Kidney tubule cell (primary cell): ENCODE measurements at regions not wholly inside any gene's neighbourhood (a gene's known extent, or its start where the extent isn't known, plus 50 kb on each side); places are given as distances from the start of the nearest gene placed in this dataset.
A peak's percentile ranks its signal among the peaks of the same experiment; 100 is the strongest.

ENCODE experiments used
- DNase-seq: peaks from one replicate; pipeline ENCODE4 v3.0.0-alpha.2; 2018; ENCODE audit warnings: low spot score

GRCh38 chr7:109131141-109131540 lies 561.5 kb downstream of the DNAJB9 start:
- no peak for DNase-seq

- no peak for DNase-seq
Measured at GRCh38 chr7:109136893-109137292, 567.2 kb downstream of the DNAJB9 start.

DNA sequence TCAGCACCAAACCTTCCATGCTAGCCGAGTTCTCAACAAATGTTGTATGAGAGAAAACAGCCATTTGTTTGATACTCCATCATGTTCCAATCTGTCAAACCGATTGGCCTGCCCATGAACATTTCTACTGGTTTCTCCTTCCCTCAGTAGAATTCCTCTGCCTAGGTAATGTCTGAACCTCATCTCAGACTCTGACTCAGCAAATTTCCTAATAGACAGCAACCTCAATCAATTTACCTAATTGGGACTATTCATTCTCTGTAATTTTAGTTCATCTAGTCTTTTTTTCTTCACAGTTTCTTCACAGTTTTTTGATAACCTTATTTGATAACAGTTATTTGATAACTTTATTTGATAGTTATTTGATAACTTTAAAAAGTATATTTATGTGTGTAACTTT lies 585.1 kb downstream of the DNAJB9 start:
- no peak for DNase-seq

GRCh38 chr7:109158246-109158645 lies 588.6 kb downstream of the DNAJB9 start:
- DNase-seq = no peak

DNA sequence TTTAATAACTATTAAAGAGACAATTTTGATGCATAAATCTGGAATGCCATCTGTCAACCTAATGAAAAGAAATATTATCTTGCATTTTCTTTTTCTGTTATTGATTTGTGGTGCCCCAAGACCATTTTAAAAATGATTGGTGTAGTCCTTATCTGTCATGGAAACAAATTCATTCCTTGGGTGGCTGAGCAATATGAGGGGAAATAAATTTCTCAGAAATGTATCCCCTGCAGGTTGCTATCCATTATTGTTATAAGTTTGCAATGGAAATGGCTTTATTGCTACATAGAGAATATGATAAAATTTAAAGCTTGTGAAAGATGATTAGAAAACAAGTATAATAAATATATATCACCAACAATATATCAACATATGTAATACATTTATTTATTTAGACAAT lies 607.0 kb downstream of the DNAJB9 start:
- no peak for DNase-seq

GRCh38 chr7:109178342-109178741 lies 608.7 kb downstream of the DNAJB9 start:
- DNase-seq = peak; percentile 2

- no peak for DNase-seq
Measured at GRCh38 chr7:109179601-109180000, 609.9 kb downstream of the DNAJB9 start.

DNA sequence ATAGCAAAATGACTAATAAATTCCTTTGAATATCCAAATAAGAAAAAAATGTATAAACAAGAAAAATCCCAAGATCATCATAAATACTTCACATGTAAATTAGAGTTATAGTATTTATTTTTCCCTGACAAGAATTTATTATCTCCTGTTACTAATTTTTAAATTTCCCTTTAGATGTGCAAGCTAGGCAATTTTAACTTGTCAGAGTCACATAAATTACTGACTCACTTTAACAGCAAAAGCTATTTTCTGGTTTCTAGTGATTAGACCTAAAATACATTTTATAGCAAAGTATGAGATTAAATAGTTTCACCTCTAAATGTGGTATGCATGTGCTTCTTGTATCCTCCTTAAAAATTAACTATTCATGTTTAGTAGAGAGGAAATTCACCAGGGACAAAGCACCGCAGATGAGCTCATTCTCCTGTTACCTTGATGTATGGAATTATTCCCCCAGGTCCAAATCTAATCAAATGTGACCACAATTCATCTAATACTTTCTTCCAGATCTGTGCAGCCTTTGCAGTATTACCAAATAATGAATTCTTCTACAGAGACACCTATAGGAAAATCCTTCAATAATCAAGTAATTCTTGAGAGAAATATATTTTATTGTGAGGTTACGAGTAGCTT lies 621.2 kb downstream of the DNAJB9 start:
- DNase-seq = no peak

GRCh38 chr7:109206196-109206595 lies 636.5 kb downstream of the DNAJB9 start:
- no peak for DNase-seq

GRCh38 chr7:109213081-109213480 lies 643.4 kb downstream of the DNAJB9 start:
- no peak for DNase-seq

GRCh38 chr7:109215341-109215740 lies 645.7 kb downstream of the DNAJB9 start:
- no peak for DNase-seq

- DNase-seq = no peak
Measured at GRCh38 chr7:109224100-109224499, 654.4 kb downstream of the DNAJB9 start.

GRCh38 chr7:109226699-109227098 lies 657.0 kb downstream of the DNAJB9 start:
- no peak for DNase-seq

GRCh38 chr7:109235316-109235715 lies 665.6 kb downstream of the DNAJB9 start:
- DNase-seq = no peak

- DNase-seq = peak; percentile 33
Measured at GRCh38 chr7:109246330-109247077, 676.8 kb downstream of the DNAJB9 start.

- DNase-seq = no peak
Measured at GRCh38 chr7:109256762-109257560, 687.3 kb downstream of the DNAJB9 start.

DNA sequence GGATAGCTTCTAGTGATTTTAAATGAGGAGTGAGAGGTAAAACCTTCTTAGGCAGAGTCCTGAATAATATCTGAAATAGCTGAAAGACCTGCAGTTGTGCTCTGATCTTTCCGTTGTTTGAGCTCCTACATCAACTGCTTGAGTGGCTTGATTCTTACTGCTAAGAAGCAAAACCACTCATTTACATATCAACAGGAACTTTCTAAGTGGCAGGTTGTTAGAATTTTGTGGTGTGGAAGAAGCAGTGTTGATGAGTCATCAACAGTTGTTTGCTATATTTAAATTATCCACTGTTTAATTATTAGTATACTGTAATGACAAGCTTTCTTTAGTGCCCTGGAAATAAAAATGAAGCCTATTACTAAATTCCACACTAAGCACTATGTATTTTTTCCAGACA lies 689.5 kb downstream of the DNAJB9 start:
- no peak for DNase-seq

GRCh38 chr7:109261781-109262180 lies 692.1 kb downstream of the DNAJB9 start:
- DNase-seq = no peak

DNA sequence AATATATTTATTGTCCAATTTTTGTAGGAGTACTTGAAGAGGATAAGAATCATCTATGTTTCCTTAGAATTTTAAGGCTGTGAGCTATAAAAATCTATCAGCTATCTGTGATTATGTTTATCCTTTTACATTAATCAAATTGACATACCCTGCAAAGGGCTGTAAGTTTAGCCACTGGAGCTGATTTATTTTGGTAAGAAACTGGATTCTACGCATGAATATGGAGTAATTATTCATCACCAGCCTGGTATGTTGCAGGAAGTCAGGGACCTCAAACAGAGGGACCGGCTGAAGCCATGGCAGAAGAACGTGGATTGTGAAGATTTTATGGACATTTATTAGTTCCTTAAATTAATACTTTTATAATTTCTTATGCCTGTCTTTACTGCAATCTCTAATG lies 696.9 kb downstream of the DNAJB9 start:
- DNase-seq = no peak

DNA sequence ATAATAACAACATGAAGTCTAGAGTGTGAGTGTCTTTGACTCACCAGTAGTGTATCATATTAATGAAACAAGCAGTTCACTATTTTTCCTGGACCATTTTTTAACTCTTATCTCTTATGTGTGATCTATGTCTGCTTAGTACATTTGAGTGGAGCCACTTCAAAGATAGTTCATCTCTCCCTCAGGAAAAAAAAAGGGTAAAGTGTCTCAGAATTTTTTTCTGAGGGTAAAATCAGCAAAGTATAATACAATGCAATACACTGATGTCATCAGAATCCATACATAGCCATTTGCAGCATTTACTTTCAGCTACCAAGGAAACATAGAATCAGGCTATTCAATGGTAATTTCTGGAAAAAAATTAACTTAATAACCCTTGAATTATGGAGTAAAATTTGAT lies 706.7 kb downstream of the DNAJB9 start:
- DNase-seq = no peak

DNA sequence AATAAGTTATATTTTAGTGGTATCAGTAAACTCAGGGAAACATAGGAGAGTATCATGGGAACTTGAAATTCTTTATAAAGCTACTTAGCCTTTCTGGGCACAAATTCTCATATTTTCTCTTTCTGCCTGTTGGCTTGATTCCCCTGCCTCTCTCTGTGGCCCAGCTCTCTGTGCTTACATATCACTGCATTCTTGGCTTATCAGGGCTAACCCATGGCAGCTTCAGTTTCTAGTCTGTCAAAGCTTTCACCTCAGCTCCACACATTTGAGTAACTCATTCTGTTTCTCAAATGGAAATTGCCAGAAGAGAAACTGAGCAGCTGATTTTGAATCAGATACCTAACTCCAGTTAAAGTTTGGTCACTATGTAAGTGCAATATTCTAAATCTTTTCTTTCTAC lies 713.1 kb downstream of the DNAJB9 start:
- DNase-seq = no peak

DNA sequence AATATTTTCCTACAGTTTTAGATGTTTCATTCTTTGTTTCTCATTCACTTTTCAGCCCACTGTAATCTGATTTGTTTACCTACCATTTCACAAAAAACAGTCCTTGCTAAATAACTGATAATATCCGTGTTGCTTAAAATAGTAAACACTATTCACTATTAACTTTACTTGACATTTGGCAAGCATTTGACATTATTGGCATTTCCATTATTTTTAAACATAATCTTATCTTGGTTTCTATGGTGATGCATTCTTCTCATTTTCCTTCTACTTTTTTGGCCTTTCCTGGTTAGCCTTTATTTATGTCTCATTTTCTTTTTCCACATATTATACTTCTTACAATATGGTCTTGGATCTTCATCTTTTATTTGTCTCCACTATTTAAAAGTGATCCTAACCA lies 715.3 kb downstream of the DNAJB9 start:
- no peak for DNase-seq

DNA sequence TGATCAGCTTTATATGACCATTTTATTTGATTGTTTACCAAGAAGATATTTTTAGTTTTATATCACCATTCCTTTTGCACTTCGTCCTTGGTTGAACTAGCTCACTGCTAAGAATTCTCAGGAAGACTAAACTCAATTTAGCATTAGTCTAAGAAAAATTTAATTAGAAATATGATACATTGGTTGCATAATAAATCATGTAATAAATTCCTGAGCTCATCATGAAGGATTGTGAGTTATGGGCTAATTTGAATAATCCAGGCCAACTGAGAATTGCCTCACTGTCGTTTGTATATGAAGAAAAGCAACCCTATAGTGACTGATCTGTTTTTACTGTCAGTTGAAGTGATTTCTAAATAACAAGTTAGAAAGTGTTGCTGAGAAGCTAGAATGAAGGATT lies 725.5 kb downstream of the DNAJB9 start:
- DNase-seq = no peak
